ENCODE measurements at regions not wholly inside any gene's neighbourhood (a gene's known extent, or its start where the extent isn't known, plus 50 kb on each side); places are given as distances from the start of the nearest gene placed in this dataset.
"Not testable (repeated sequence)": the region's sequence is repeated elsewhere in the genome, so short reads cannot be mapped to it uniquely, and the experiment has no call there.

GRCh38 chr10:9469663-9470205, 1415.2 kb downstream of the GATA3 start:
- no peak for DNase-seq

GRCh38 chr10:9470581-9470980, 1416.1 kb downstream of the GATA3 start:
- no peak for DNase-seq

- no peak for DNase-seq
Measured at GRCh38 chr10:9501944-9502343, 1447.5 kb downstream of the GATA3 start.

- DNase-seq: no peak
Measured at GRCh38 chr10:9504227-9504626, 1449.7 kb downstream of the GATA3 start.

GRCh38 chr10:9505546-9505945, 1451.1 kb downstream of the GATA3 start:
- DNase-seq: no peak

GRCh38 chr10:9508606-9509005, 1454.1 kb downstream of the GATA3 start:
- DNase-seq: no peak

GRCh38 chr10:9510626-9511025, 1456.1 kb downstream of the GATA3 start:
- no peak for DNase-seq

GRCh38 chr10:9515922-9516321, 1461.4 kb downstream of the GATA3 start:
- no peak for DNase-seq

- DNase-seq: no peak
Measured at GRCh38 chr10:9535744-9536143, 1481.3 kb downstream of the GATA3 start.

- DNase-seq: no peak
Measured at GRCh38 chr10:9545073-9545472, 1472.6 kb upstream of the CELF2 start.

- DNase-seq: no peak
Measured at GRCh38 chr10:9547936-9548904, 1469.5 kb upstream of the CELF2 start.

GRCh38 chr10:9550810-9551209, 1466.9 kb upstream of the CELF2 start:
- DNase-seq: no peak

- no peak for DNase-seq
Measured at GRCh38 chr10:9554321-9554720, 1463.4 kb upstream of the CELF2 start.

GRCh38 chr10:9560976-9561375, 1456.7 kb upstream of the CELF2 start:
- DNase-seq: no peak

- no peak for DNase-seq
Measured at GRCh38 chr10:9561821-9562505, 1455.7 kb upstream of the CELF2 start.

GRCh38 chr10:9577746-9578145, 1439.9 kb upstream of the CELF2 start:
- no peak for DNase-seq

GRCh38 chr10:9579110-9579705, 1438.5 kb upstream of the CELF2 start:
- no peak for DNase-seq

- DNase-seq: not testable (repeated sequence)
Measured at GRCh38 chr10:9582803-9583202, 1434.9 kb upstream of the CELF2 start.

- DNase-seq: no peak
Measured at GRCh38 chr10:9596368-9596920, 1421.2 kb upstream of the CELF2 start.

GRCh38 chr10:9602998-9603397, 1414.7 kb upstream of the CELF2 start:
- no peak for DNase-seq

GRCh38 chr10:9603972-9604371, 1413.7 kb upstream of the CELF2 start:
- DNase-seq: no peak

- DNase-seq: no peak
Measured at GRCh38 chr10:9605231-9605630, 1412.4 kb upstream of the CELF2 start.

- DNase-seq: no peak
Measured at GRCh38 chr10:9608602-9609001, 1409.1 kb upstream of the CELF2 start.

Data from NCI-H510A treated with DMSO at 0.1 percent for 48 hours (cell line).